ENCODE measurements at regions not wholly inside any gene's neighbourhood (a gene's known extent, or its start where the extent isn't known, plus 50 kb on each side); places are given as distances from the start of the nearest gene placed in this dataset.
A peak's percentile ranks its signal among the peaks of the same experiment; 100 is the strongest.
"Not testable (repeated sequence)": the region's sequence is repeated elsewhere in the genome, so short reads cannot be mapped to it uniquely, and the experiment has no call there.

GRCh38 chr6:4655196-4656025, 120.8 kb upstream of the CDYL start:
- no peak for DNase-seq (ENCODE audit: low spot score)

- no peak for DNase-seq (ENCODE audit: low spot score)
Observed at GRCh38 chr6:4653141-4653540, 123.1 kb upstream of the CDYL start.

GRCh38 chr6:4651831-4652467, 124.3 kb upstream of the CDYL start:
- no peak for DNase-seq (ENCODE audit: low spot score)

GRCh38 chr6:4649728-4650127, 126.5 kb upstream of the CDYL start:
- no peak for DNase-seq (ENCODE audit: low spot score)

- peak; percentile 86 for DNase-seq (ENCODE audit: low spot score)
Observed at GRCh38 chr6:4647414-4648365, 128.5 kb upstream of the CDYL start.

GRCh38 chr6:4645713-4646360, 130.4 kb upstream of the CDYL start:
- DNase-seq (ENCODE audit: low spot score): peak; percentile 52

- DNase-seq (ENCODE audit: low spot score): no peak
Observed at GRCh38 chr6:4644996-4645395, 131.2 kb upstream of the CDYL start.

GRCh38 chr6:4641461-4641860, 134.7 kb upstream of the CDYL start:
- no peak for DNase-seq (ENCODE audit: low spot score)

- no peak for DNase-seq (ENCODE audit: low spot score)
Observed at GRCh38 chr6:4640139-4640538, 136.1 kb upstream of the CDYL start.

GRCh38 chr6:4638641-4639040, 137.6 kb upstream of the CDYL start:
- DNase-seq (ENCODE audit: low spot score): no peak

- no peak for DNase-seq (ENCODE audit: low spot score)
Observed at GRCh38 chr6:4637691-4638433, 138.3 kb upstream of the CDYL start.

- no peak for DNase-seq (ENCODE audit: low spot score)
Observed at GRCh38 chr6:4636881-4637224, 139.4 kb upstream of the CDYL start.

- no peak for DNase-seq (ENCODE audit: low spot score)
Observed at GRCh38 chr6:4636191-4636880, 139.9 kb upstream of the CDYL start.

GRCh38 chr6:4635666-4636065, 140.5 kb upstream of the CDYL start:
- no peak for DNase-seq (ENCODE audit: low spot score)

- no peak for DNase-seq (ENCODE audit: low spot score)
Observed at GRCh38 chr6:4632421-4632820, 143.8 kb upstream of the CDYL start.

GRCh38 chr6:4629789-4630188, 146.4 kb upstream of the CDYL start:
- not testable (repeated sequence) for DNase-seq (ENCODE audit: low spot score)

- no peak for DNase-seq (ENCODE audit: low spot score)
Observed at GRCh38 chr6:4625557-4625956, 150.6 kb upstream of the CDYL start.

GRCh38 chr6:4624726-4625125, 151.5 kb upstream of the CDYL start:
- no peak for DNase-seq (ENCODE audit: low spot score)

- no peak for DNase-seq (ENCODE audit: low spot score)
Observed at GRCh38 chr6:4620284-4621151, 155.7 kb upstream of the CDYL start.

- no peak for DNase-seq (ENCODE audit: low spot score)
Observed at GRCh38 chr6:4616311-4616710, 159.9 kb upstream of the CDYL start.
